Smooth muscle cell (in vitro differentiated cells): ENCODE measurements at regions not wholly inside any gene's neighbourhood (a gene's known extent, or its start where the extent isn't known, plus 50 kb on each side); places are given as distances from the start of the nearest gene placed in this dataset.

Experiments used
- DNase-seq: peaks from one replicate; lab custom pipeline; 2025; ENCODE audit not compliant: unreplicated experiment; lab: John Stamatoyannopoulos, UW
- H2AFZ ChIP-seq: fragments of 200-600 bp; sonication (generic); 2 replicates; pipeline ENCODE4 v1.6.0; 2016; ENCODE audit warnings: antibody characterized with exemption, low read depth, mild to moderate bottlenecking
- H3F3A ChIP-seq: fragments of 200-600 bp; sonication (generic); 2 replicates; pipeline ENCODE4 v1.6.0; 2017; ENCODE audit warnings: antibody characterized with exemption, low read depth
- H3K27ac ChIP-seq: fragments of 200-600 bp; sonication (generic); 2 replicates; pipeline ENCODE4 v1.5.1; 2016; ENCODE audit warnings: low read depth, mild to moderate bottlenecking
- H3K27me3 ChIP-seq: fragments of 200-600 bp; sonication (generic); 2 replicates; pipeline ENCODE4 v1.6.1; 2016; ENCODE audit warnings: low read depth, mild to moderate bottlenecking
- H3K36me3 ChIP-seq: fragments of 200-600 bp; sonication (generic); 2 replicates; pipeline ENCODE4 v1.5.1; 2016; ENCODE audit warnings: low read depth
- H3K4me1 ChIP-seq: fragments of 200-600 bp; sonication (generic); 2 replicates; pipeline ENCODE4 v1.5.1; 2016; ENCODE audit warnings: low read depth
- H3K4me2 ChIP-seq: fragments of 200-600 bp; sonication (generic); 2 replicates; pipeline ENCODE4 v1.6.0; 2016; ENCODE audit warnings: mild to moderate bottlenecking
- H3K4me3 ChIP-seq: fragments of 200-600 bp; sonication (generic); 2 replicates; pipeline ENCODE4 v1.5.1; 2016; ENCODE audit warnings: mild to moderate bottlenecking
- H3K79me2 ChIP-seq: fragments of 200-600 bp; sonication (generic); 2 replicates; pipeline ENCODE4 v1.6.0; 2016; ENCODE audit warnings: low read depth, mild to moderate bottlenecking
- H3K9ac ChIP-seq: fragments of 200-600 bp; sonication (generic); 2 replicates; pipeline ENCODE4 v1.6.0; 2016; ENCODE audit warnings: low read depth
- H3K9me3 ChIP-seq: fragments of 200-600 bp; sonication (generic); replicated peaks from 2 replicates; pipeline ENCODE4 v1.5.1; 2016; ENCODE audit warnings: low read depth
- H4K20me1 ChIP-seq: fragments of 200-600 bp; sonication (generic); 2 replicates; pipeline ENCODE4 v1.6.0; 2016; ENCODE audit warnings: low read depth
- WGBS: methylation state at CpG from one replicate; pipeline ENCODE4 v1.1.7; 2016; ENCODE audit warnings: low lambda C conversion rate; 5-methylcytosine and 5-hydroxymethylcytosine counted together
- TF ChIP-seq, protein P1 (sequence below): fragments of 200-600 bp; sonication (generic); IDR thresholded peaks from 2 replicates; pipeline ENCODE4 v1.5.1; 2017; ENCODE audit warnings: borderline replicate concordance, mild to moderate bottlenecking, antibody characterized with exemption; ENCODE audit not compliant: insufficient read depth, poor library complexity, severe bottlenecking

DNA sequence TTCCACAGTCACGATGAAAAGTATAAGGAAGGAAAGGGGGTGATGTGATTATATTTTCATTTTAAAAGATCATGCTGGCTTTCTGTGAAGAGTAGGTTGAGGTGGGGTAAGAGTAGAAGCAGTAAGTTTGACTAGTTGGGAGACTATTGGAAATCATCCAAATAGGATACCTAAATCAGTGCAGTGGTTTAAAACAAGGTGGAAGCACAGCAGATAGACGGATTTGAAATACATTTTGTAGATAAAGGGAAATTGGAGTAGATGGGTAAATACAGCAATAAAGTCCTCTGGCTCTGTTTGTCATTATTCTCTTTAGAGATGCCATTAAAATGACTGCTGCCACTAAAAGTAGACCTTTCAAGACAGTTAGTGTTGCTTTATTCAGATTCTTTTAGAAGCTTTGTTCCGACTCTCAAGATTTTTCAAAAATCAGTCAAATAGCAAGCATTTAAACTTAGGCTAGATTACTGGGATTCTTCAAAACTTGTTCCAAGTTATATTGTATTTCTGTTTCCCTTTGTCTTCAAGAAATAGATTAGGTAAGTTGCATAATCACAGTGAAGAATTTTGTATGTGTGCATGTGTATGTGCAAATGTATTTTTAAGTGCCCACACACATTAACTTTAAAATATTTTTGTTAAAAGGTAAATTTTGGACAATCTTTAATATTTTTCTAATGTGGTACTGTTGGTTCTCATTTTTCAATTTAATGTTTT, 61.7 kb upstream of the DTNA start:
- WGBS, result 81% methylated on average over 3 of the region's 3 CpGs
- Histone ChIP-seq H3K9ac (no peak overlapping the region), H2AFZ (no peak overlapping the region)

DNA sequence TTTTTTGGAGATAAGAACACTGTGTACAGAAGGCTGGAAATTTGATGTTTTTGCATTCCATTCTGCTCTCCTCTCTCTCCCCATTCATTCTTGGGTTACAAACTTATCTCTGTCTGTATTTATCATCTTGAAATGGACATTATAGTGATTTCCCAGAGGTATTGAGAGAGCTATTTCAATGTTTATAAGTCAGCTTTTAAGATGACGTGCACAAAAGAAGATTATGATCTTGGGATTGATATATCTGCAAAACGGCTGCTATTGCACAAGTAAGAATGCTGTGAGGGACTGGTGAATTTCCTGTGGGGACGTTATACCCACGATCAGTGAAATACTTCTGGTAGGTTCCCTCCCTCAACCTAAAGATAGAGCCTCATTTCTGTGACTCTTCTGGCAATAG, 61.0 kb upstream of the DTNA start:
- H3K4me3 ChIP-seq, result no peak overlapping the region
- no peak for DNase-seq
- TF ChIP-seq, protein P1, sequence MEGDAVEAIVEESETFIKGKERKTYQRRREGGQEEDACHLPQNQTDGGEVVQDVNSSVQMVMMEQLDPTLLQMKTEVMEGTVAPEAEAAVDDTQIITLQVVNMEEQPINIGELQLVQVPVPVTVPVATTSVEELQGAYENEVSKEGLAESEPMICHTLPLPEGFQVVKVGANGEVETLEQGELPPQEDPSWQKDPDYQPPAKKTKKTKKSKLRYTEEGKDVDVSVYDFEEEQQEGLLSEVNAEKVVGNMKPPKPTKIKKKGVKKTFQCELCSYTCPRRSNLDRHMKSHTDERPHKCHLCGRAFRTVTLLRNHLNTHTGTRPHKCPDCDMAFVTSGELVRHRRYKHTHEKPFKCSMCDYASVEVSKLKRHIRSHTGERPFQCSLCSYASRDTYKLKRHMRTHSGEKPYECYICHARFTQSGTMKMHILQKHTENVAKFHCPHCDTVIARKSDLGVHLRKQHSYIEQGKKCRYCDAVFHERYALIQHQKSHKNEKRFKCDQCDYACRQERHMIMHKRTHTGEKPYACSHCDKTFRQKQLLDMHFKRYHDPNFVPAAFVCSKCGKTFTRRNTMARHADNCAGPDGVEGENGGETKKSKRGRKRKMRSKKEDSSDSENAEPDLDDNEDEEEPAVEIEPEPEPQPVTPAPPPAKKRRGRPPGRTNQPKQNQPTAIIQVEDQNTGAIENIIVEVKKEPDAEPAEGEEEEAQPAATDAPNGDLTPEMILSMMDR, result no peak
- H4K20me1 ChIP-seq, result no peaks in the 10 kb centered on the region
- WGBS, result 39% methylated on average over 4 of the region's 4 CpGs
- no peak overlapping the region for H3K4me2 ChIP-seq
- no peaks in the 10 kb centered on the region for H3K9me3 ChIP-seq
- no peak overlapping the region for H3K27ac ChIP-seq
- no peaks in the 10 kb centered on the region for H3K79me2 ChIP-seq
- H3K9ac ChIP-seq, result no peak overlapping the region
- no peaks in the 10 kb centered on the region for H3K4me1 ChIP-seq
- H3K36me3 ChIP-seq, result no peaks in the 10 kb centered on the region
- no peaks in the 10 kb centered on the region for H3F3A ChIP-seq
- H3K27me3 ChIP-seq, result no peaks in the 10 kb centered on the region
- H2AFZ ChIP-seq, result no peak overlapping the region

More for the DNA sequence above, 61.7 kb upstream of the DTNA start:
- Histone ChIP-seq H3K27me3 (no peaks in the 10 kb centered on the region), H3K4me2 (no peak overlapping the region), H4K20me1 (no peaks in the 10 kb centered on the region), H3K79me2 (no peaks in the 10 kb centered on the region), H3K4me1 (no peaks in the 10 kb centered on the region), H3K36me3 (no peaks in the 10 kb centered on the region), H3K4me3 (no peak overlapping the region), H3K27ac (no peak overlapping the region), H3F3A (no peaks in the 10 kb centered on the region), H3K9me3 (no peaks in the 10 kb centered on the region)
- TF ChIP-seq, protein P1, result no peak
- no peak for DNase-seq

DNA sequence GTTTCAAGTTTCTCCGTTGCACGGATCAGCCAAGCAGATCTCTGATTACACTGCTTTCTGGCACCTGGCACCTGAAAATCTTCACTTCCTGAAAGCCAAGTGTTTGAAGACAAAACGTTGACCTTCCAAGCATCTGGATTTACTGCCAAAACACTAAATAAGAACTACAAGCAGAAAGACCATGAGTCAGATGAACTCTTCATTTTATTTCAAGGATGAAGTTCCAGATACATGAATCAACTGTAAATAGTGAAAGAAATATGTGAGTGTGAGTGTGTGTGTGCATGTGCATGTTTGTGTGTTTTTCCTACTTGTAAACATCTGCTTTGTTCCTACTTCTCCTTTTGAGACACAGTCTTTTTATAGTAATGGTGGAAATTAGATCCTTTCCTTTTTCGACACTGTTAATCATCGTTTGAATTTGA, 60.0 kb upstream of the DTNA start:
- Histone ChIP-seq H4K20me1 (no peaks in the 10 kb centered on the region), H3K36me3 (no peaks in the 10 kb centered on the region), H3K79me2 (no peaks in the 10 kb centered on the region), H3K27ac (no peak overlapping the region), H3K4me2 (no peak overlapping the region), H3K9ac (no peak overlapping the region), H3K4me1 (no peaks in the 10 kb centered on the region), H3K9me3 (no peaks in the 10 kb centered on the region), H3F3A (no peaks in the 10 kb centered on the region), H3K4me3 (no peak overlapping the region), H2AFZ (no peak overlapping the region), H3K27me3 (no peaks in the 10 kb centered on the region)
- 55% methylated on average over 5 of the region's 5 CpGs for WGBS
- TF ChIP-seq, protein P1, result no peak
- no peak for DNase-seq
